GM23338 (cell line): ENCODE measurements at regions not wholly inside any gene's neighbourhood (a gene's known extent, or its start where the extent isn't known, plus 50 kb on each side); places are given as distances from the start of the nearest gene placed in this dataset.

ENCODE experiments used
- CREB1 ChIP-seq: fragments of 250-450 bp; sonication (Bioruptor Pico); IDR thresholded peaks from 2 replicates; pipeline ENCODE4 v1.5.0; 2020; ENCODE audit warnings: low read depth, mild to moderate bottlenecking, moderate library complexity
- ETS1 ChIP-seq: IDR thresholded peaks from 2 replicates; pipeline ENCODE4 v1.6.1; 2016; ENCODE audit warnings: antibody characterized with exemption
- EZH2 ChIP-seq: fragments of 200-600 bp; sonication (generic); IDR thresholded peaks from one replicate; pipeline ENCODE4 v1.8.0; 2017; ENCODE audit warnings: antibody characterized with exemption, mild to moderate bottlenecking, low read depth; ENCODE audit not compliant: unreplicated experiment
- EZH2phosphoT487 ChIP-seq: fragments of 200-600 bp; sonication (generic); IDR thresholded peaks from one replicate; pipeline ENCODE4 v1.8.1; 2018; ENCODE audit warnings: antibody characterized with exemption; ENCODE audit not compliant: unreplicated experiment
- JUNB ChIP-seq: IDR thresholded peaks from one replicate; pipeline ENCODE4 v1.6.1; 2016; ENCODE audit warnings: antibody characterized with exemption; ENCODE audit not compliant: unreplicated experiment
- NANOG ChIP-seq: IDR thresholded peaks from 2 replicates; pipeline ENCODE4 v1.6.1; 2016; ENCODE audit warnings: antibody characterized with exemption, borderline replicate concordance
- POLR2AphosphoS5 ChIP-seq: IDR thresholded peaks from 2 replicates; pipeline ENCODE4 v1.6.1; 2016; ENCODE audit warnings: antibody characterized with exemption, low read depth
- REST ChIP-seq: IDR thresholded peaks from one replicate; pipeline ENCODE4 v1.6.1; 2018; ENCODE audit warnings: antibody characterized with exemption; ENCODE audit not compliant: unreplicated experiment
- STAT1 ChIP-seq: IDR thresholded peaks from one replicate; pipeline ENCODE4 v1.6.1; 2016; ENCODE audit warnings: antibody characterized with exemption; ENCODE audit not compliant: unreplicated experiment
- ZNF114 ChIP-seq: fragments of 250-450 bp; sonication (Bioruptor Pico); IDR thresholded peaks from 2 replicates; pipeline ENCODE4 v1.5.0; 2020; ENCODE audit warnings: mild to moderate bottlenecking, moderate library complexity
- ZNF331 ChIP-seq: fragments of 250-450 bp; sonication (Bioruptor Pico); IDR thresholded peaks from 2 replicates; pipeline ENCODE4 v1.5.0; 2020; ENCODE audit warnings: low read depth, mild to moderate bottlenecking, moderate library complexity
- ZNF462 ChIP-seq: fragments of 250-450 bp; sonication (Bioruptor Pico); IDR thresholded peaks from 2 replicates; pipeline ENCODE4 v1.5.0; 2020; ENCODE audit warnings: mild to moderate bottlenecking, moderate library complexity
- TF ChIP-seq, protein P1 (sequence below), 2 experiments: fragments of 200-600 bp in 1 of 2; sonication (generic) in 1 of 2; conservative IDR thresholded peaks; 2 replicates each; pipeline versions ENCODE4 v1.5.1 to v1.6.1; 2016 to 2017; ENCODE audit warnings: antibody characterized with exemption in 2 of 2, low read depth in 2 of 2, mild to moderate bottlenecking in 2 of 2, moderate library complexity in 1 of 2

DNA sequence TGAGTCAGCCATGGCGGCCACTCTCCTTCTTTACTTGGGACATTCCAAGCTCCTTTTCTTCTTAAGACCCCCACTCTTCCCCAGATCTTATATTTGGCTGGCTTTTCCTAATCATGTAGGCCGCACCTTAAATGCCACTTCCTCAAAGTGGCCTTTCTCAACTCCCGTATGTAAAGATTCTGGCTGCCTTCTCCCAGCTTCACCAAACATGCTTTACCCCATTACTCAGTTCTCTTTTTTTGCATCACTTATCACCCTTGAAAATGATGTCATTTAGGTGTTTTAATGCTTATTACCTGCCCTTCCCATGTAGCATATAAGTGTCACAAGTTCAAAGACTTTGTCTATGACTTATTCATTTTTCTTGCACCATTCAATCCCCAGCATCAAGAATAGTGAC lies 810.1 kb upstream of the CELF2 start:
- TF ChIP-seq, protein P1, sequence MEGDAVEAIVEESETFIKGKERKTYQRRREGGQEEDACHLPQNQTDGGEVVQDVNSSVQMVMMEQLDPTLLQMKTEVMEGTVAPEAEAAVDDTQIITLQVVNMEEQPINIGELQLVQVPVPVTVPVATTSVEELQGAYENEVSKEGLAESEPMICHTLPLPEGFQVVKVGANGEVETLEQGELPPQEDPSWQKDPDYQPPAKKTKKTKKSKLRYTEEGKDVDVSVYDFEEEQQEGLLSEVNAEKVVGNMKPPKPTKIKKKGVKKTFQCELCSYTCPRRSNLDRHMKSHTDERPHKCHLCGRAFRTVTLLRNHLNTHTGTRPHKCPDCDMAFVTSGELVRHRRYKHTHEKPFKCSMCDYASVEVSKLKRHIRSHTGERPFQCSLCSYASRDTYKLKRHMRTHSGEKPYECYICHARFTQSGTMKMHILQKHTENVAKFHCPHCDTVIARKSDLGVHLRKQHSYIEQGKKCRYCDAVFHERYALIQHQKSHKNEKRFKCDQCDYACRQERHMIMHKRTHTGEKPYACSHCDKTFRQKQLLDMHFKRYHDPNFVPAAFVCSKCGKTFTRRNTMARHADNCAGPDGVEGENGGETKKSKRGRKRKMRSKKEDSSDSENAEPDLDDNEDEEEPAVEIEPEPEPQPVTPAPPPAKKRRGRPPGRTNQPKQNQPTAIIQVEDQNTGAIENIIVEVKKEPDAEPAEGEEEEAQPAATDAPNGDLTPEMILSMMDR (conservative IDR thresholded peaks at IDR 0.05; ENCODE audit: low read depth in 2 of 2), result no peak
- TF ChIP-seq EZH2, result no peak
- TF ChIP-seq POLR2AphosphoS5, result no peak
- TF ChIP-seq CREB1 (CRISPR knock-in tag), result no peak
- no peak for TF ChIP-seq REST
- TF ChIP-seq JUNB, result no peak
- no peak for TF ChIP-seq ZNF462 (CRISPR knock-in tag)
- TF ChIP-seq EZH2phosphoT487, result no peak
- no peak for TF ChIP-seq NANOG
- TF ChIP-seq ZNF114, result no peak
- TF ChIP-seq ETS1, result no peak
- no peak for TF ChIP-seq STAT1
- no peak for TF ChIP-seq ZNF331
